K562 (cell line): ENCODE measurements at regions not wholly inside any gene's neighbourhood (a gene's known extent, or its start where the extent isn't known, plus 50 kb on each side); places are given as distances from the start of the nearest gene placed in this dataset.
"Not testable (repeated sequence)": the region's sequence is repeated elsewhere in the genome, so short reads cannot be mapped to it uniquely, and the experiment has no call there.

Experiments used
- ATAC-seq: fragments of 200-7000 bp; cut with Tn5 transposase; 3 replicates; pipeline ENCODE4 v1.9.1; 2020; ENCODE audit warnings: moderate library complexity
- BruUV-seq: library from RNA; stranded (reverse); fragments of 400-500 nt; replicated peaks from 2 replicates; lab custom pipeline; 2021; lab: Mats Ljungman, UMichigan
- CTCF ChIA-PET: fragments of 300-600 bp; formaldehyde crosslinking; extraction: SDS; loops from one replicate; lab custom pipeline; 2021; ENCODE audit warnings: low intra/inter-chr PET ratio; lab: Yijun Ruan, JAX
- POLR2A ChIA-PET: fragments of 300-600, 350-650 bp; sonication (Branson Sonifier 250); formaldehyde crosslinking; extraction: SDS; loops from one replicate; lab custom pipeline; 2021; ENCODE audit warnings: antibody characterized with exemption, inconsistent platforms; lab: Yijun Ruan, JAX
- DNase-seq, 4 experiments: peaks; one replicate each; pipeline versions ENCODE4 v3.0.0 to v3.0.0-alpha.2; 2011 to 2018; ENCODE audit warnings: low spot score in 3 of 4, mixed read lengths in 3 of 4; ENCODE audit errors: extremely low read depth in 1 of 4
- FAIRE-seq: peaks from 2 replicates; lab custom pipeline; 2011; peaks lifted over from hg19 to GRCh38; lab: Jason Lieb, UNC
- H2AFZ ChIP-seq: 2 replicates; pipeline ENCODE4 v1.6.0; 2011; ENCODE audit warnings: low read depth, low read length, control low read depth, inconsistent platforms
- H3K27ac ChIP-seq: fragments of 200-600 bp; 3 replicates; pipeline ENCODE4 v1.8.0; 2011; ENCODE audit warnings: low read depth, mild to moderate bottlenecking, control low read depth, inconsistent platforms, low read length, moderate library complexity, mixed read lengths; ENCODE audit errors: extremely low read depth
- H3K27me3 ChIP-seq, 2 experiments: fragments of 300-600 bp in 1 of 2; 2 replicates in 1 of 2; 3 replicates in 1 of 2; pipeline versions ENCODE4 v1.6.0 to v1.8.0; 2011; ENCODE audit warnings: inconsistent platforms in 2 of 2, low read length in 2 of 2, mild to moderate bottlenecking in 1 of 2, mixed read lengths in 1 of 2, moderate library complexity in 1 of 2; ENCODE audit not compliant: control insufficient read depth in 2 of 2, insufficient read depth in 2 of 2
- H3K36me3 ChIP-seq: fragments of 300-600 bp; 3 replicates; pipeline ENCODE4 v1.8.0; 2011; ENCODE audit warnings: mild to moderate bottlenecking, low read length, inconsistent platforms; ENCODE audit not compliant: control insufficient read depth, insufficient read depth
- H3K4me1 ChIP-seq, 2 experiments: fragments of 200-600 bp in 1 of 2; replicated peaks in 1 of 2; 2 replicates in 1 of 2; 3 replicates in 1 of 2; pipeline versions ENCODE4 v1.5.1 to v1.8.0; 2011; ENCODE audit warnings: inconsistent platforms in 2 of 2, low read length in 2 of 2, mild to moderate bottlenecking in 1 of 2, mixed read lengths in 1 of 2, moderate library complexity in 1 of 2; ENCODE audit not compliant: control insufficient read depth in 2 of 2, insufficient read depth in 2 of 2
- H3K4me2 ChIP-seq: 2 replicates; pipeline ENCODE4 v1.6.1; 2011; ENCODE audit warnings: low read length, control low read depth, inconsistent platforms, mixed read lengths; ENCODE audit not compliant: insufficient read depth
- H3K4me3 ChIP-seq: fragments of 200-600 bp; sonication (generic), shearing (Covaris generic); 2 replicates; pipeline ENCODE4 v1.5.1; 2016; ENCODE audit warnings: control low read depth, inconsistent platforms
- H3K79me2 ChIP-seq: fragments of 200-600 bp; 3 replicates; pipeline ENCODE4 v1.8.0; 2011; ENCODE audit warnings: low read length, inconsistent platforms; ENCODE audit not compliant: control insufficient read depth, insufficient read depth
- H3K9ac ChIP-seq, 2 experiments: 2 replicates each; pipeline versions ENCODE4 v1.6.0 to v1.6.1; 2011; ENCODE audit warnings: low read depth in 2 of 2, low read length in 2 of 2, control low read depth in 1 of 2, inconsistent platforms in 1 of 2, mild to moderate bottlenecking in 1 of 2, mixed read lengths in 1 of 2; ENCODE audit not compliant: insufficient read depth in 1 of 2
- H3K9me1 ChIP-seq: one replicate; pipeline ENCODE4 v1.6.0; 2011; ENCODE audit warnings: inconsistent platforms, mild to moderate bottlenecking, low read length, moderate library complexity; ENCODE audit not compliant: control insufficient read depth, insufficient read depth
- H3K9me3 ChIP-seq: replicated peaks from 2 replicates; pipeline ENCODE4 v1.5.1; 2011; ENCODE audit warnings: low read depth, low read length, inconsistent platforms; ENCODE audit not compliant: control insufficient read depth, insufficient read depth
- H4K20me1 ChIP-seq: replicated peaks from 2 replicates; pipeline ENCODE4 v1.6.1; 2011; ENCODE audit warnings: low read length, inconsistent platforms, mixed read lengths; ENCODE audit not compliant: control insufficient read depth, insufficient read depth
- C11orf30 ChIP-seq: fragments of 450-650 bp; IDR thresholded peaks from 2 replicates; pipeline ENCODE4 v1.6.1; 2016; ENCODE audit warnings: low read depth, mild to moderate bottlenecking
- LEF1 ChIP-seq: fragments of 450-650 bp; IDR thresholded peaks from 2 replicates; pipeline ENCODE4 v1.6.1; 2016; ENCODE audit warnings: mild to moderate bottlenecking
- MCM7 ChIP-seq, 2 experiments: fragments of 450-650 bp; IDR thresholded peaks; 2 replicates each; pipeline ENCODE4 v1.6.1; 2016 to 2018
- RBFOX2 ChIP-seq: fragments of 200-400 bp; formaldehyde crosslinking; IDR thresholded peaks from 2 replicates; pipeline ENCODE4 v1.6.1; 2017; ENCODE audit warnings: low read depth, mild to moderate bottlenecking, low read length, moderate library complexity
- ZFP36 ChIP-seq: fragments of 150-350 bp; IDR thresholded peaks from 2 replicates; pipeline ENCODE4 v1.6.1; 2018; ENCODE audit warnings: low read length, low read depth; ENCODE audit not compliant: partially characterized antibody
- ZNF316 ChIP-seq: fragments of 450-650 bp; IDR thresholded peaks from 2 replicates; pipeline ENCODE4 v1.6.1; 2016
- ZNF830 ChIP-seq: fragments of 250-450 bp; sonication (Bioruptor Pico); IDR thresholded peaks from 2 replicates; pipeline ENCODE4 v1.5.0; 2021; ENCODE audit warnings: mild to moderate bottlenecking
- WGBS: fragments of 100-300 bp; shearing (Covaris generic); methylation state at CpG from one replicate; pipeline ENCODE4 v1.1.6; 2016; ENCODE audit warnings: low coverage, mixed read lengths; ENCODE audit not compliant: insufficient coverage; ENCODE audit errors: missing lambda C conversion rate; 5-methylcytosine and 5-hydroxymethylcytosine counted together
- in situ Hi-C: fragments of 300-500 bp; cut with MboI; formaldehyde crosslinking; loops from 4 replicates; pipeline ENCODE4 v1.15.0; 2018; ENCODE audit warnings: inconsistent platforms, mixed read lengths
- intact Hi-C: fragments of 100-400 bp; cut with micrococcal nuclease; formaldehyde crosslinking; loops from 2 replicates; pipeline ENCODE4 v1.14.2; 2022
- TF ChIP-seq, protein P1 (sequence below): fragments of 150-350 bp; conservative IDR thresholded peaks from 2 replicates; pipeline ENCODE4 v1.6.1; 2014; ENCODE audit warnings: low read length

DNA sequence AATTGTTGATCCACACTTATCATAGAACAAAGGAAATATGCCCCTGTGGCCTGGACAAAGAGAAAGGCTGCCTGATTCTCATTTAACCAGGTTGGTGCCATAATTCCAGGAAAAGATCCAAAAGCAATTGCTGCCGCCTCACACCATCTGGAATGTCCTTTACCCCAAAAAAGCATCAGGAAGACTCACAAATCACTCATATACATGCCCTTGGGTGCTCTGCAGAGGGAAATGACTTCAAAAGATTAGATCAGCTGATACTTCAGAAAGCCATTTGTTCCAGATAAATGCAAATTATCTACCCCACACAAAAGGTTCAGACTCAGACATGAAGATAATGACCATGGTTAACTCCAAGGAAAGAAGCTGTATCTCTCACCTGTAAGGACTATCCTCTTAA lies 285.8 kb downstream of the C1D start:
- Histone ChIP-seq H3K27me3 (no peaks in the 10 kb centered on the region; a peak in 1 of 5 replicates), H3K9me3 (no peaks in the 10 kb centered on the region), H2AFZ (no peak overlapping the region), H3K9me1 (no peaks in the 10 kb centered on the region), H3K36me3 (no peaks in the 10 kb centered on the region), H4K20me1 (no peaks in the 10 kb centered on the region), H3K9ac (no peak overlapping the region), H3K4me1 (no peaks in the 10 kb centered on the region), H3K4me2 (no peak overlapping the region), H3K27ac (no peak overlapping the region), H3K4me3 (no peak overlapping the region), H3K79me2 (no peaks in the 10 kb centered on the region)
- ATAC-seq (no peak), FAIRE-seq (no peak), DNase-seq (no peak)
- ChIA-PET POLR2A (interaction anchor here (0.7 kb wide), 1 partner anchor 19 kb away, joined by 3 read pairs; no protein-coding TSS in a partner anchor), CTCF (no interaction called here)
- intact Hi-C loops: no loop called here
- TF ChIP-seq RBFOX2 (no peak), ZNF830 (CRISPR knock-in tag) (no peak)
- BruUV-seq: no TSS peak
- in situ Hi-C loops: no loop called here
- 0% methylated on average over 1 of the region's 1 CpG for WGBS

DNA sequence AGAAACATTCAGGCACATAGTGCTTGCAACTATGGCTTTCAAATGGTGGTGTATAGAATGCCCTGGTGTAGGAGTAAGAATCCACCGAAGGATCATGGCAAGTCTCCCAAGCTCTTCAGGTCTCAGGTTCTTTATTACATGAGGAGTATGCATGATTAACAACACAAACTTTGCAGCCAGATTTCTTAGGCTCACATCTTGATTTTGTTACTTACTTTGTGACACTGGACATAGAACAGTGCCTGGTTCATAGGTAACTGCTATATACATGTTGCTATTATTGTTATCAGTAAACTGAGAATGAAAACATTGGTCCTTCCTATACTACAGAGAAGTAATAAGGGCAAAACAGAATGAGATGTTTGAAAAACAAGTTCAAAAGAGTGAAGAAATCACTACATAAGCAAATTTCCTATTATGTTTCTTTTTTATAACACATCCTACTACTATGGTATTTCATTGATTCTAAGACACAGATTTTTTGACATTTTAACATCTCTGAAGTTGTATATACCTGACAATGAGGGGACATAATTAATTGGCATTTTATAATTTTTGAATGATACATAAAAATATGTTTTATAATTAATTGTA lies 284.9 kb downstream of the C1D start:
- no TSS peak for BruUV-seq
- H3K9ac ChIP-seq: no peak overlapping the region
- in situ Hi-C loops (no loop called here), intact Hi-C loops (no loop called here)
- no peaks in the 10 kb centered on the region for H3K9me3 ChIP-seq
- H3K4me2 ChIP-seq: no peak overlapping the region
- no peaks in the 10 kb centered on the region for H3K4me1 ChIP-seq
- ChIA-PET POLR2A (interaction anchor here (0.7 kb wide), 1 partner anchor 18 kb away, joined by 3 read pairs; no protein-coding TSS in a partner anchor), CTCF (no interaction called here)
- H3K79me2 ChIP-seq: no peaks in the 10 kb centered on the region
- no peak for DNase-seq
- 0% methylated on average over 1 of the region's 1 CpG for WGBS
- no peaks in the 10 kb centered on the region; a peak in 1 of 5 replicates for H3K27me3 ChIP-seq
- no peak overlapping the region for H2AFZ ChIP-seq
- no peaks in the 10 kb centered on the region for H3K9me1 ChIP-seq
- no peak overlapping the region for H3K4me3 ChIP-seq
- no peak for ATAC-seq
- TF ChIP-seq, protein P1, sequence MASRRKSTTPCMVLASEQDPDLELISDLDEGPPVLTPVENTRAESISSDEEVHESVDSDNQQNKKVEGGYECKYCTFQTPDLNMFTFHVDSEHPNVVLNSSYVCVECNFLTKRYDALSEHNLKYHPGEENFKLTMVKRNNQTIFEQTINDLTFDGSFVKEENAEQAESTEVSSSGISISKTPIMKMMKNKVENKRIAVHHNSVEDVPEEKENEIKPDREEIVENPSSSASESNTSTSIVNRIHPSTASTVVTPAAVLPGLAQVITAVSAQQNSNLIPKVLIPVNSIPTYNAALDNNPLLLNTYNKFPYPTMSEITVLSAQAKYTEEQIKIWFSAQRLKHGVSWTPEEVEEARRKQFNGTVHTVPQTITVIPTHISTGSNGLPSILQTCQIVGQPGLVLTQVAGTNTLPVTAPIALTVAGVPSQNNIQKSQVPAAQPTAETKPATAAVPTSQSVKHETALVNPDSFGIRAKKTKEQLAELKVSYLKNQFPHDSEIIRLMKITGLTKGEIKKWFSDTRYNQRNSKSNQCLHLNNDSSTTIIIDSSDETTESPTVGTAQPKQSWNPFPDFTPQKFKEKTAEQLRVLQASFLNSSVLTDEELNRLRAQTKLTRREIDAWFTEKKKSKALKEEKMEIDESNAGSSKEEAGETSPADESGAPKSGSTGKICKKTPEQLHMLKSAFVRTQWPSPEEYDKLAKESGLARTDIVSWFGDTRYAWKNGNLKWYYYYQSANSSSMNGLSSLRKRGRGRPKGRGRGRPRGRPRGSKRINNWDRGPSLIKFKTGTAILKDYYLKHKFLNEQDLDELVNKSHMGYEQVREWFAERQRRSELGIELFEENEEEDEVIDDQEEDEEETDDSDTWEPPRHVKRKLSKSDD: no peak
- TF ChIP-seq ZFP36 (no peak), LEF1 (no peak), C11orf30 (0 out of 2 replicates have a peak, but pooled peaks have one; percentile 20), ZNF316 (peak; percentile 25; the same call in 1 of the 2 replicates), MCM7 (IDR thresholded peaks at IDR 0.05) (no peak)
- H3K36me3 ChIP-seq: no peaks in the 10 kb centered on the region
- no peak for FAIRE-seq
- no peak overlapping the region for H3K27ac ChIP-seq
- H4K20me1 ChIP-seq: no peaks in the 10 kb centered on the region

DNA sequence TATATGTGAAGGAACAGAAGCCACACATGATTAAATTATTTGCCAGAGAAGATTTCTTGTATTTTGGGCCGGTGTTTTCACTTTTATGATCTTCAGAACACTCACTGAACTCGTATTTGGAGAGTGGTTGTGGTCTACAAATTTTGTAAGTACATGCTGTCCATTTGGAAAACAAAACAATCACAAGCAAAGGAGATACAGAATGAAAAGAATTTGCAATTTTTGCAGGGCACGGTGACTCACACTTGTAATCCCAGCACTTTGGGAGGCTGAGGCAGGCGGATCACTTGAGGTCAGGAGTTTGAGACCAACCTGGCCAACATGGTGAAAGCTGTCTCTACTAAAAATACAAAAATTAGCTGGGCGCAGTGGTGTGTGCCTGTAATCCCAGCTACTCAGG lies 282.0 kb downstream of the C1D start:
- POLR2A ChIA-PET: interaction anchor here (0.5 kb wide), 1 partner anchor 35 kb away, joined by 3 read pairs; no protein-coding TSS in a partner anchor
- H3K79me2 ChIP-seq, H3K27ac ChIP-seq, H3K4me3 ChIP-seq, DNase-seq, H4K20me1 ChIP-seq, H3K27me3 ChIP-seq, FAIRE-seq, H3K9me3 ChIP-seq, H3K4me1 ChIP-seq, BruUV-seq, CTCF ChIA-PET, H3K36me3 ChIP-seq, in situ Hi-C loops, H3K9ac ChIP-seq, intact Hi-C loops, ATAC-seq, H2AFZ ChIP-seq, H3K4me2 ChIP-seq, H3K9me1 ChIP-seq: not testable (repeated sequence)
- 2% methylated on average over 5 of the region's 5 CpGs for WGBS
